A549 (cell line): ENCODE measurements at regions not wholly inside any gene's neighbourhood (a gene's known extent, or its start where the extent isn't known, plus 50 kb on each side); places are given as distances from the start of the nearest gene placed in this dataset.

Experiments used
- ATAC-seq, 2 experiments: fragments of 200-7000 bp in 1 of 2; fragments of >200 bp in 1 of 2; cut with Nextera tagmentation in 1 of 2; cut with Tn5 transposase in 1 of 2; 3 replicates each; pipeline versions ENCODE4 v1.8.0 to v1.9.1; 2018 to 2020; ENCODE audit warnings: mild to moderate bottlenecking in 1 of 2, moderate library complexity in 1 of 2
- CTCF ChIA-PET: fragments of 300-600 bp; sonication (Branson Sonifier 250); formaldehyde crosslinking; extraction: SDS; loops from one replicate; lab custom pipeline; 2021; ENCODE audit warnings: antibody characterized with exemption, inconsistent platforms; lab: Yijun Ruan, JAX
- POLR2A ChIA-PET: fragments of 350-600 bp; formaldehyde crosslinking; extraction: SDS; loops from one replicate; lab custom pipeline; 2021; ENCODE audit warnings: antibody characterized with exemption, inconsistent platforms; lab: Yijun Ruan, JAX
- DNase-seq, 2 experiments: peaks; one replicate each; pipeline versions ENCODE4 v3.0.0 to v3.0.0-alpha.2; 2011 to 2016; ENCODE audit warnings: low read depth in 1 of 2, low spot score in 1 of 2
- FAIRE-seq: peaks from 2 replicates; lab custom pipeline; 2011; peaks lifted over from hg19 to GRCh38; lab: Jason Lieb, UNC
- H3K27ac ChIP-seq, 2 experiments: fragments of >200 bp; sonication (Bioruptor Twin); formaldehyde crosslinking; 3 replicates each; pipeline ENCODE4 v1.5.1; 2016 to 2017
- H3K4me1 ChIP-seq: fragments of >200 bp; sonication (Bioruptor Twin); formaldehyde crosslinking; 3 replicates; pipeline ENCODE4 v1.6.1; 2016
- H3K4me2 ChIP-seq: fragments of >200 bp; sonication (Bioruptor Twin); formaldehyde crosslinking; 3 replicates; pipeline ENCODE4 v1.6.1; 2016
- H3K4me3 ChIP-seq: fragments of >200 bp; sonication (Bioruptor Twin); formaldehyde crosslinking; 3 replicates; pipeline ENCODE4 v1.5.1; 2016
- H3K9me3 ChIP-seq: fragments of >200 bp; sonication (Bioruptor Twin); formaldehyde crosslinking; 3 replicates; pipeline ENCODE4 v1.6.1; 2016
- BHLHE40 ChIP-seq: IDR thresholded peaks from 2 replicates; pipeline ENCODE4 v1.6.1; 2012; ENCODE audit warnings: low read depth, low read length, inconsistent platforms
- CBX2 ChIP-seq: fragments of 200-600 bp; sonication (generic); IDR thresholded peaks from 2 replicates; pipeline ENCODE4 v1.6.1; 2016; ENCODE audit warnings: low read depth, mild to moderate bottlenecking, borderline replicate concordance
- EHF ChIP-seq: fragments of 250-450 bp; sonication (Bioruptor Pico); IDR thresholded peaks from 2 replicates; pipeline ENCODE4 v1.5.0; 2020; ENCODE audit warnings: mild to moderate bottlenecking
- ESRRA ChIP-seq: fragments of 150-350 bp; IDR thresholded peaks from 2 replicates; pipeline ENCODE4 v1.6.1; 2014; ENCODE audit warnings: mild to moderate bottlenecking, low read length, borderline replicate concordance
- FOSL2 ChIP-seq, 2 experiments: fragments of 450-650 bp in 1 of 2; fragments of >200 bp in 1 of 2; sonication (Bioruptor Twin) in 1 of 2; formaldehyde crosslinking; IDR thresholded peaks; 2 replicates each; pipeline versions ENCODE4 v1.5.0 to v1.6.1; 2016 to 2020; ENCODE audit warnings: mild to moderate bottlenecking in 1 of 2, moderate library complexity in 1 of 2
- MAZ ChIP-seq: fragments of 150-350 bp; IDR thresholded peaks from 2 replicates; pipeline ENCODE4 v1.6.1; 2014; ENCODE audit warnings: antibody characterized with exemption, low read depth, low read length, borderline replicate concordance
- PHF8 ChIP-seq: fragments of 200-600 bp; sonication (generic); IDR thresholded peaks from 2 replicates; pipeline ENCODE4 v1.6.1; 2016; ENCODE audit warnings: low read depth, mild to moderate bottlenecking, antibody characterized with exemption, moderate library complexity, borderline replicate concordance
- RARB ChIP-seq: fragments of 250-450 bp; sonication (Bioruptor Pico); IDR thresholded peaks from 2 replicates; pipeline ENCODE4 v1.8.0; 2021; ENCODE audit warnings: mild to moderate bottlenecking, moderate library complexity
- ZNF302 ChIP-seq: fragments of 250-450 bp; sonication (Bioruptor Pico); IDR thresholded peaks from 2 replicates; pipeline ENCODE4 v1.9.0; 2021; ENCODE audit warnings: inconsistent platforms, mild to moderate bottlenecking, moderate library complexity
- WGBS: methylation state at CpG from one replicate; pipeline ENCODE4 v1.1.6; 2017; ENCODE audit errors: missing lambda C conversion rate; 5-methylcytosine and 5-hydroxymethylcytosine counted together
- TF ChIP-seq, protein P1 (sequence below): IDR thresholded peaks from 2 replicates; pipeline ENCODE4 v1.6.1; 2012; ENCODE audit warnings: low read depth, borderline replicate concordance
- TF ChIP-seq, protein P2 (sequence below): fragments of >200 bp; sonication (Bioruptor Twin); formaldehyde crosslinking; IDR thresholded peaks from 3 replicates; pipeline ENCODE4 v1.5.1; 2016
- TF ChIP-seq, protein P3 (sequence below): fragments of 200-600 bp; sonication (generic); IDR thresholded peaks from 2 replicates; pipeline ENCODE4 v1.6.1; 2016; ENCODE audit warnings: antibody characterized with exemption, mild to moderate bottlenecking, moderate library complexity
- TF ChIP-seq, protein P4 (sequence below): fragments of 250-450 bp; sonication (Bioruptor Pico); IDR thresholded peaks from 2 replicates; pipeline ENCODE4 v1.5.0; 2020; ENCODE audit warnings: low read depth, mild to moderate bottlenecking, moderate library complexity
- TF ChIP-seq, protein P5 (sequence below): fragments of 250-450 bp; sonication (Bioruptor Pico); IDR thresholded peaks from 2 replicates; pipeline ENCODE4 v1.5.0; 2021; ENCODE audit warnings: mild to moderate bottlenecking, moderate library complexity, borderline replicate concordance

DNA sequence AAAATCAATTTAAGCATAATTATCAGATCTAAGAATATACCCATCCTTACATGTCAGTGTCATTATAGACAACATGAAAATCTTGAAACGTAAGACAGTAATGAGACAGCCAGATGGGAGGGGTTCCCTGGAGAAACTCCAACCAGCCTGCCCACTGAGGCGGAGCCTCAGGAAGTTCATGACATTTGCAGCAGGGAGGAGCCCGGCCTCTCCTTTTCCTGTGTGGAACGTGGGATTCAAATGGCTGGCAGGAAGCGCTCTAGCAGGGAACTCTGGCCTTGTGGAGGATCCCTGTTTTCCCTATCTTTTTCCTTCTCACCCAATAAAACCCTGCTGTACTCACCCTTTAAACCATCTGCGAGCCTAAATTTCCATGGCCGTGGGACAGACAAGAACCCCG is 176.6 kb upstream of the KCNN2 start:
- ChIA-PET POLR2A (no interaction called here), CTCF (no interaction called here)
- Histone ChIP-seq H3K9me3 (no peaks in the 10 kb centered on the region), H3K4me2 (no peak overlapping the region), H3K4me1 (no peaks in the 10 kb centered on the region), H3K27ac (no peak overlapping the region), H3K4me3 (no peak overlapping the region)
- ATAC-seq = no peak
- peak in 1 of 2 experiments; percentile 4 for DNase-seq
- TF ChIP-seq, protein P1, sequence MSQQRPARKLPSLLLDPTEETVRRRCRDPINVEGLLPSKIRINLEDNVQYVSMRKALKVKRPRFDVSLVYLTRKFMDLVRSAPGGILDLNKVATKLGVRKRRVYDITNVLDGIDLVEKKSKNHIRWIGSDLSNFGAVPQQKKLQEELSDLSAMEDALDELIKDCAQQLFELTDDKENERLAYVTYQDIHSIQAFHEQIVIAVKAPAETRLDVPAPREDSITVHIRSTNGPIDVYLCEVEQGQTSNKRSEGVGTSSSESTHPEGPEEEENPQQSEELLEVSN = no peak
- TF ChIP-seq, protein P2, sequence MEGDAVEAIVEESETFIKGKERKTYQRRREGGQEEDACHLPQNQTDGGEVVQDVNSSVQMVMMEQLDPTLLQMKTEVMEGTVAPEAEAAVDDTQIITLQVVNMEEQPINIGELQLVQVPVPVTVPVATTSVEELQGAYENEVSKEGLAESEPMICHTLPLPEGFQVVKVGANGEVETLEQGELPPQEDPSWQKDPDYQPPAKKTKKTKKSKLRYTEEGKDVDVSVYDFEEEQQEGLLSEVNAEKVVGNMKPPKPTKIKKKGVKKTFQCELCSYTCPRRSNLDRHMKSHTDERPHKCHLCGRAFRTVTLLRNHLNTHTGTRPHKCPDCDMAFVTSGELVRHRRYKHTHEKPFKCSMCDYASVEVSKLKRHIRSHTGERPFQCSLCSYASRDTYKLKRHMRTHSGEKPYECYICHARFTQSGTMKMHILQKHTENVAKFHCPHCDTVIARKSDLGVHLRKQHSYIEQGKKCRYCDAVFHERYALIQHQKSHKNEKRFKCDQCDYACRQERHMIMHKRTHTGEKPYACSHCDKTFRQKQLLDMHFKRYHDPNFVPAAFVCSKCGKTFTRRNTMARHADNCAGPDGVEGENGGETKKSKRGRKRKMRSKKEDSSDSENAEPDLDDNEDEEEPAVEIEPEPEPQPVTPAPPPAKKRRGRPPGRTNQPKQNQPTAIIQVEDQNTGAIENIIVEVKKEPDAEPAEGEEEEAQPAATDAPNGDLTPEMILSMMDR = no peak
- TF ChIP-seq, protein P3, sequence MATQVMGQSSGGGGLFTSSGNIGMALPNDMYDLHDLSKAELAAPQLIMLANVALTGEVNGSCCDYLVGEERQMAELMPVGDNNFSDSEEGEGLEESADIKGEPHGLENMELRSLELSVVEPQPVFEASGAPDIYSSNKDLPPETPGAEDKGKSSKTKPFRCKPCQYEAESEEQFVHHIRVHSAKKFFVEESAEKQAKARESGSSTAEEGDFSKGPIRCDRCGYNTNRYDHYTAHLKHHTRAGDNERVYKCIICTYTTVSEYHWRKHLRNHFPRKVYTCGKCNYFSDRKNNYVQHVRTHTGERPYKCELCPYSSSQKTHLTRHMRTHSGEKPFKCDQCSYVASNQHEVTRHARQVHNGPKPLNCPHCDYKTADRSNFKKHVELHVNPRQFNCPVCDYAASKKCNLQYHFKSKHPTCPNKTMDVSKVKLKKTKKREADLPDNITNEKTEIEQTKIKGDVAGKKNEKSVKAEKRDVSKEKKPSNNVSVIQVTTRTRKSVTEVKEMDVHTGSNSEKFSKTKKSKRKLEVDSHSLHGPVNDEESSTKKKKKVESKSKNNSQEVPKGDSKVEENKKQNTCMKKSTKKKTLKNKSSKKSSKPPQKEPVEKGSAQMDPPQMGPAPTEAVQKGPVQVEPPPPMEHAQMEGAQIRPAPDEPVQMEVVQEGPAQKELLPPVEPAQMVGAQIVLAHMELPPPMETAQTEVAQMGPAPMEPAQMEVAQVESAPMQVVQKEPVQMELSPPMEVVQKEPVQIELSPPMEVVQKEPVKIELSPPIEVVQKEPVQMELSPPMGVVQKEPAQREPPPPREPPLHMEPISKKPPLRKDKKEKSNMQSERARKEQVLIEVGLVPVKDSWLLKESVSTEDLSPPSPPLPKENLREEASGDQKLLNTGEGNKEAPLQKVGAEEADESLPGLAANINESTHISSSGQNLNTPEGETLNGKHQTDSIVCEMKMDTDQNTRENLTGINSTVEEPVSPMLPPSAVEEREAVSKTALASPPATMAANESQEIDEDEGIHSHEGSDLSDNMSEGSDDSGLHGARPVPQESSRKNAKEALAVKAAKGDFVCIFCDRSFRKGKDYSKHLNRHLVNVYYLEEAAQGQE = no peak
- TF ChIP-seq MAZ = no peak
- FAIRE-seq = no peak
- WGBS = 36% methylated on average over 8 of the region's 8 CpGs

DNA sequence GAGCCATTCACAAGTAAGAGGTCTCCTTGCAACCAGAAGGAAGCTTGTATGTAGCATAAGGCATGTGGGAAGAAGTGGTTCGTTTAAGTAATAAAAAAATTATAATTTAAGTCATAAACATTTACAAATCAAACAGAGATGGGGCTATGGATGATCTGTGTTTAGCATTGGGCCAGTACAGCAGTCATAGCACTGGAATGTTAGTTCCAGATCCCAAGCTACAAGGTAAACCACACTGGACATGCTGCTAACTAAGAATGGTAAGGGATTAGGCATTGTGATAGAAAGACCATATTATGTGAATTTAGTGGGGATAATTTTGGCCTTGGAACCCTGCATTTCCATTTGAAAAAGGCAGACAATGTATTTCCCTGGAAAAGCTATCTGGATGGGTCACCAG is 170.4 kb upstream of the KCNN2 start:
- H3K9me3 ChIP-seq = no peaks in the 10 kb centered on the region
- CTCF ChIA-PET = no interaction called here
- ATAC-seq (no peak), FAIRE-seq (no peak), DNase-seq (no peak)
- no peak overlapping the region for H3K4me2 ChIP-seq
- WGBS = 0% methylated on average over 1 of the region's 1 CpG
- TF ChIP-seq ESRRA (no peak), ZNF302 (CRISPR knock-in tag) (no peak), PHF8 (no peak), RARB (no peak), FOSL2 (IDR thresholded peaks at IDR 0.05) (no peak), FOSL2 (CRISPR knock-in tag; IDR thresholded peaks at IDR 0.05) (no peak), EHF (no peak), CBX2 (no peak), BHLHE40 (no peak)
- TF ChIP-seq, protein P4, sequence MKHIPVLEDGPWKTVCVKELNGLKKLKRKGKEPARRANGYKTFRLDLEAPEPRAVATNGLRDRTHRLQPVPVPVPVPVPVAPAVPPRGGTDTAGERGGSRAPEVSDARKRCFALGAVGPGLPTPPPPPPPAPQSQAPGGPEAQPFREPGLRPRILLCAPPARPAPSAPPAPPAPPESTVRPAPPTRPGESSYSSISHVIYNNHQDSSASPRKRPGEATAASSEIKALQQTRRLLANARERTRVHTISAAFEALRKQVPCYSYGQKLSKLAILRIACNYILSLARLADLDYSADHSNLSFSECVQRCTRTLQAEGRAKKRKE (CRISPR knock-in tag) = no peak
- TF ChIP-seq, protein P5, sequence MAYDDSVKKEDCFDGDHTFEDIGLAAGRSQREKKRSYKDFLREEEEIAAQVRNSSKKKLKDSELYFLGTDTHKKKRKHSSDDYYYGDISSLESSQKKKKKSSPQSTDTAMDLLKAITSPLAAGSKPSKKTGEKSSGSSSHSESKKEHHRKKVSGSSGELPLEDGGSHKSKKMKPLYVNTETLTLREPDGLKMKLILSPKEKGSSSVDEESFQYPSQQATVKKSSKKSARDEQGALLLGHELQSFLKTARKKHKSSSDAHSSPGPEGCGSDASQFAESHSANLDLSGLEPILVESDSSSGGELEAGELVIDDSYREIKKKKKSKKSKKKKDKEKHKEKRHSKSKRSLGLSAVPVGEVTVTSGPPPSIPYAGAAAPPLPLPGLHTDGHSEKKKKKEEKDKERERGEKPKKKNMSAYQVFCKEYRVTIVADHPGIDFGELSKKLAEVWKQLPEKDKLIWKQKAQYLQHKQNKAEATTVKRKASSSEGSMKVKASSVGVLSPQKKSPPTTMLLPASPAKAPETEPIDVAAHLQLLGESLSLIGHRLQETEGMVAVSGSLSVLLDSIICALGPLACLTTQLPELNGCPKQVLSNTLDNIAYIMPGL (CRISPR knock-in tag) = no peak
- no peaks in the 10 kb centered on the region for H3K4me1 ChIP-seq
- no peak overlapping the region for H3K4me3 ChIP-seq
- POLR2A ChIA-PET = no interaction called here
- no peak overlapping the region for H3K27ac ChIP-seq
